Astrocyte of the cerebellum (primary cell): ENCODE measurements at regions not wholly inside any gene's neighbourhood (a gene's known extent, or its start where the extent isn't known, plus 50 kb on each side); places are given as distances from the start of the nearest gene placed in this dataset.
"Not testable (repeated sequence)": the region's sequence is repeated elsewhere in the genome, so short reads cannot be mapped to it uniquely, and the experiment has no call there.

Experiments used
- DNase-seq: peaks from one replicate; pipeline ENCODE4 v3.0.0-alpha.2; 2011; ENCODE audit warnings: low read depth
- H3K4me3 ChIP-seq: 2 replicates; pipeline ENCODE4 v1.5.1; 2011; ENCODE audit warnings: mild to moderate bottlenecking, low read depth, low read length, moderate library complexity
- in situ Hi-C: cut with HindIII; loops from 2 replicates; pipeline ENCODE4 v1.10.0; 2017; ENCODE audit warnings: low sequenced_read_pairs
- TF ChIP-seq, protein P1 (sequence below): IDR thresholded peaks from 2 replicates; pipeline ENCODE4 v1.5.1; 2012; ENCODE audit warnings: low read length, low read depth, moderate library complexity, mild to moderate bottlenecking; ENCODE audit errors: missing control alignments

DNA sequence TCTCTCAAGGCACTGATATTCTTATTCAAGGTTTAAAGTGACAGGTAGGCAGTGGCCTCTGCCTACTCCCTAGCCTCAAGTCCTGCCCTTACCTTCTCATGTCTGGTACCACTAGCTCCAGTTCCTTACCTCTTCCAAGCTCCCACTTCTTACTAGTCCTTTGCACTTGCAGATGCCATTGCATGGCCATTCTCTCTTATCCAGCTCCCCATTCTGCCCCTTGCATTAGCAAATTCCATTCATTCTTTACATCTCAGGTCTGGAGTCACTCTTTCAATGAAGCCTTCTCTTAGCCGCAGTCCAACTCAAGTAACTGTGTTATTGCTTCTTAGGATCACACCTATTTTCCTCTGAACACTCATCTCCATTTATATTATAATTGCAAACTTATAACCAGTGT, 807.1 kb downstream of the EDEM1 start:
- TF ChIP-seq, protein P1, sequence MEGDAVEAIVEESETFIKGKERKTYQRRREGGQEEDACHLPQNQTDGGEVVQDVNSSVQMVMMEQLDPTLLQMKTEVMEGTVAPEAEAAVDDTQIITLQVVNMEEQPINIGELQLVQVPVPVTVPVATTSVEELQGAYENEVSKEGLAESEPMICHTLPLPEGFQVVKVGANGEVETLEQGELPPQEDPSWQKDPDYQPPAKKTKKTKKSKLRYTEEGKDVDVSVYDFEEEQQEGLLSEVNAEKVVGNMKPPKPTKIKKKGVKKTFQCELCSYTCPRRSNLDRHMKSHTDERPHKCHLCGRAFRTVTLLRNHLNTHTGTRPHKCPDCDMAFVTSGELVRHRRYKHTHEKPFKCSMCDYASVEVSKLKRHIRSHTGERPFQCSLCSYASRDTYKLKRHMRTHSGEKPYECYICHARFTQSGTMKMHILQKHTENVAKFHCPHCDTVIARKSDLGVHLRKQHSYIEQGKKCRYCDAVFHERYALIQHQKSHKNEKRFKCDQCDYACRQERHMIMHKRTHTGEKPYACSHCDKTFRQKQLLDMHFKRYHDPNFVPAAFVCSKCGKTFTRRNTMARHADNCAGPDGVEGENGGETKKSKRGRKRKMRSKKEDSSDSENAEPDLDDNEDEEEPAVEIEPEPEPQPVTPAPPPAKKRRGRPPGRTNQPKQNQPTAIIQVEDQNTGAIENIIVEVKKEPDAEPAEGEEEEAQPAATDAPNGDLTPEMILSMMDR: no peak
- no peak overlapping the region for H3K4me3 ChIP-seq
- no peak for DNase-seq
- in situ Hi-C loops: no loop called here

DNA sequence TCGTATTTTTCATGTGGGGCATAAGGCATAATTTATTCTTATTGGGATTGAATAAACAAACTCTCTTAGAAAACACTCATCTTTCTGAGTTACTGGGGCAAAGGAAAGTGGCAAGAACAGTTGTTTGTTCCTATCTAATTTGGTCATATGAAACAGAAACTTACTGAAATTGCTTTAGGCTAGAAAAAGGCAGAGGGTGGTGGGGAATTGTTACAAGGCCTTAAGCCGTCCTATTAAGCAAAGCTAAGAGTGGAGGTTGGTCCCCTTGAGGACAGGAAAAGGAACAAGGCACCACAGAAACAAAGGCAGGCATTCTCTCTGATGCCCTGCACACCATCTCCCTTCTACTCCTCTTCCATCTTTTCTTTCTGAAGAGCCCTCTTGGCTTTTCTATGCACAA, 830.9 kb downstream of the EDEM1 start:
- TF ChIP-seq, protein P1: no peak

GRCh38 chr3:6022621-6023020, 835.1 kb downstream of the EDEM1 start:
- H3K4me3 ChIP-seq: no peak overlapping the region
- TF ChIP-seq, protein P1: no peak
- no peak for DNase-seq
- in situ Hi-C loops: no loop called here

More for the DNA sequence above, 830.9 kb downstream of the EDEM1 start:
- DNase-seq: no peak
- H3K4me3 ChIP-seq: no peak overlapping the region
- in situ Hi-C loops: no loop called here

DNA sequence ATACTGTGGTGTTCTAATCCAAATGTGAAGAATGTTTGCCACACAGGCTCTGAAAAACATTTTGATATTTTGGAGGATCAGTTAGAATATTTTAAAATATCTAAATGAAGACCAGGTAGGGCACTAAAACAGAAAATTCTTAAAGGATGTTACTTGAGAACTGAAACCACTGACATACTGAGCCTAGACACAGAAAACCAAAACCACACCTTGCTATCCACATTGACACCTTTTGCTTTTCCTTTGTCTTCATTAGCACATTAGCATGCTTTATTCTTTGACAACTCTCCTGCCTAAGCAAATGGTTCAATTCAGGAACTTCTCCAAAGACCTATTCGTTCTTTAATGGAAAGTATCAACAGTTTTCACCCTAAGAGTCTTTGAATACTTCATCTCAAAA, 835.9 kb upstream of the GRM7 start:
- no peak overlapping the region for H3K4me3 ChIP-seq
- in situ Hi-C loops: no loop called here
- DNase-seq: no peak
- TF ChIP-seq, protein P1: no peak

DNA sequence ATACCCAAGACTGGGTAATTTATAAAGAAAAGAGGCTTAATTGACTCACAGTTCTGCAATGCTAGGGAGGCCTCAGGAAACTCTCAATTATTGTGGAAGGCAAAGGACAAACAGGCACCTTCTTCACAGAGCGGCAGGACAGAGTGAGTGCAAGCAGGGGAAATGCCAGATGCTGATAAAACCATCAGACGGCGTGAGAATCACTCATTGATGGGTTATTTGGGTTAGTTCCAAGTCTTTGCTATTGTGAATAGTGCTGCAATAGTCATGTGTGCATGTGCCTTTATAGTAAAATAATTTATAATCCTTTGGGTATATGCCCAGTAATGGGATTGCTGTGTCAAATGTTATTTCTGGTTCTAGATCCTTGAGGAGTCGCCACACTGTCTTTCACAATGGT, 830.3 kb upstream of the GRM7 start:
- DNase-seq, in situ Hi-C loops, H3K4me3 ChIP-seq: not testable (repeated sequence)

GRCh38 chr3:6035626-6036025, 825.3 kb upstream of the GRM7 start:
- TF ChIP-seq, protein P1: no peak

GRCh38 chr3:6039971-6040370, 820.9 kb upstream of the GRM7 start:
- in situ Hi-C loops: no loop called here
- no peak overlapping the region for H3K4me3 ChIP-seq
- TF ChIP-seq, protein P1: no peak
- DNase-seq: no peak

More at GRCh38 chr3:6035626-6036025, 825.3 kb upstream of the GRM7 start:
- DNase-seq: no peak
- H3K4me3 ChIP-seq: no peak overlapping the region
- in situ Hi-C loops: no loop called here
